HepG2 (cell line): ENCODE measurements at regions not wholly inside any gene's neighbourhood (a gene's known extent, or its start where the extent isn't known, plus 50 kb on each side); places are given as distances from the start of the nearest gene placed in this dataset.

Experiments
- ATAC-seq: fragments of 200-7000 bp; cut with Tn5 transposase; 3 replicates; pipeline ENCODE4 v1.9.1; 2020; ENCODE audit warnings: mild to moderate bottlenecking, moderate library complexity
- BruUV-seq: library from RNA; stranded (reverse); fragments of 400-500 nt; replicated peaks from 2 replicates; lab custom pipeline; 2021; lab: Mats Ljungman, UMichigan
- CTCF ChIA-PET: fragments of 300-600 bp; formaldehyde crosslinking; extraction: SDS; loops from one replicate; lab custom pipeline; 2021; ENCODE audit warnings: low total read pairs, inconsistent platforms, low intra/inter-chr PET ratio; lab: Yijun Ruan, JAX
- POLR2A ChIA-PET: fragments of 350-600 bp; sonication (Branson Sonifier 250); formaldehyde crosslinking; loops from one replicate; lab custom pipeline; 2020; ENCODE audit warnings: antibody characterized with exemption, inconsistent platforms; lab: Yijun Ruan, JAX
- DNase-seq: peaks from one replicate; pipeline ENCODE4 v3.0.0-alpha.2; 2015; ENCODE audit warnings: low spot score
- FAIRE-seq: peaks from 3 replicates; lab custom pipeline; 2011; peaks lifted over from hg19 to GRCh38; lab: Jason Lieb, UNC
- H2AFZ ChIP-seq: one replicate; pipeline ENCODE4 v1.6.1; 2011; ENCODE audit warnings: low read length, inconsistent platforms
- H3K27ac ChIP-seq: fragments of 300-600 bp; 3 replicates; pipeline ENCODE4 v1.8.0; 2011; ENCODE audit warnings: mixed run types, mild to moderate bottlenecking, mixed read lengths, low read length, inconsistent platforms; ENCODE audit not compliant: insufficient read depth; ENCODE audit errors: extremely low read length
- H3K27me3 ChIP-seq, 2 experiments: fragments of 200-600 bp in 1 of 2; 2 replicates in 1 of 2; 3 replicates in 1 of 2; pipeline versions ENCODE4 v1.6.0 to v1.8.0; 2011; ENCODE audit warnings: low read length in 2 of 2, mild to moderate bottlenecking in 2 of 2, moderate library complexity in 2 of 2, inconsistent platforms in 1 of 2; ENCODE audit not compliant: insufficient read depth in 2 of 2, control insufficient read depth in 1 of 2
- H3K36me3 ChIP-seq, 2 experiments: fragments of 200-600 bp in 1 of 2; replicated peaks in 1 of 2; 2 replicates in 1 of 2; 3 replicates in 1 of 2; pipeline versions ENCODE4 v1.5.1 to v1.8.0; 2011; ENCODE audit warnings: low read length in 2 of 2, inconsistent platforms in 1 of 2; ENCODE audit not compliant: insufficient read depth in 2 of 2, control insufficient read depth in 1 of 2
- H3K4me1 ChIP-seq: 2 replicates; pipeline ENCODE4 v1.5.1; 2012; ENCODE audit warnings: low read length, inconsistent platforms; ENCODE audit not compliant: insufficient read depth
- H3K4me2 ChIP-seq: 2 replicates; pipeline ENCODE4 v1.6.0; 2011; ENCODE audit warnings: low read depth, low read length, inconsistent platforms
- H3K4me3 ChIP-seq, 3 experiments: fragments of 200-600 bp in 1 of 3; sonication (generic), shearing (Covaris generic) in 1 of 3; replicated peaks in 1 of 3; 2 replicates each; pipeline ENCODE4 v1.5.1; 2011 to 2016; ENCODE audit warnings: low read length in 3 of 3, inconsistent platforms in 2 of 3, low read depth in 2 of 3, mild to moderate bottlenecking in 2 of 3, control low read depth in 1 of 3, mixed read lengths in 1 of 3; ENCODE audit not compliant: insufficient read depth in 1 of 3
- H3K79me2 ChIP-seq: one replicate; pipeline ENCODE4 v1.6.1; 2011; ENCODE audit warnings: low read length, inconsistent platforms; ENCODE audit not compliant: insufficient read depth
- H3K9ac ChIP-seq: 2 replicates; pipeline ENCODE4 v1.6.0; 2011; ENCODE audit warnings: mild to moderate bottlenecking, low read depth, low read length, inconsistent platforms; ENCODE audit not compliant: insufficient read depth
- H3K9me3 ChIP-seq: 2 replicates; pipeline ENCODE4 v1.5.1; 2012; ENCODE audit warnings: mild to moderate bottlenecking, low read length
- H4K20me1 ChIP-seq: 2 replicates; pipeline ENCODE4 v1.6.0; 2011; ENCODE audit warnings: inconsistent platforms, mild to moderate bottlenecking, low read length, moderate library complexity; ENCODE audit not compliant: insufficient read depth
- BHLHE40 ChIP-seq: IDR thresholded peaks from 2 replicates; pipeline ENCODE4 v1.6.1; 2011; ENCODE audit warnings: low read length, improper control_type of control experiment
- CEBPB ChIP-seq: IDR thresholded peaks from 2 replicates; pipeline ENCODE4 v1.6.1; 2011; ENCODE audit warnings: low read depth, low read length, improper control_type of control experiment, borderline replicate concordance
- HNF4G ChIP-seq, 2 experiments: sonication (generic) in 1 of 2; formaldehyde crosslinking in 1 of 2; IDR thresholded peaks; 2 replicates each; pipeline versions ENCODE4 v1.4.0 to v1.6.1; 2011 to 2020; ENCODE audit warnings: borderline replicate concordance in 2 of 2, low read depth in 2 of 2, mild to moderate bottlenecking in 2 of 2, low read length in 1 of 2, missing genetic modification reagents in 1 of 2, moderate library complexity in 1 of 2
- MYNN ChIP-seq: sonication (generic); formaldehyde crosslinking; IDR thresholded peaks from 2 replicates; pipeline ENCODE4 v1.4.0; 2020; ENCODE audit warnings: mild to moderate bottlenecking, low read depth, missing genetic modification reagents
- RFX1 ChIP-seq: fragments of 450-650 bp; IDR thresholded peaks from 2 replicates; pipeline ENCODE4 v1.6.1; 2017
- RFXANK ChIP-seq: IDR thresholded peaks from 2 replicates; pipeline ENCODE4 v1.6.1; 2016
- TERF1 ChIP-seq: sonication (generic); formaldehyde crosslinking; IDR thresholded peaks from 2 replicates; pipeline ENCODE4 v1.8.0; 2022; ENCODE audit warnings: mild to moderate bottlenecking, missing genetic modification reagents, moderate library complexity
- THRA ChIP-seq: sonication (generic); formaldehyde crosslinking; IDR thresholded peaks from 2 replicates; pipeline ENCODE4 v1.4.0; 2020; ENCODE audit warnings: missing genetic modification reagents, borderline replicate concordance
- ZBTB42 ChIP-seq: sonication (generic); formaldehyde crosslinking; IDR thresholded peaks from 2 replicates; pipeline ENCODE4 v1.5.0; 2020; ENCODE audit warnings: mild to moderate bottlenecking, missing genetic modification reagents
- ZNF446 ChIP-seq: sonication (generic); formaldehyde crosslinking; IDR thresholded peaks from 2 replicates; pipeline ENCODE4 v1.5.0; 2020; ENCODE audit warnings: mild to moderate bottlenecking, missing genetic modification reagents
- ZNF451 ChIP-seq: sonication (generic); formaldehyde crosslinking; IDR thresholded peaks from 2 replicates; pipeline ENCODE4 v1.5.0; 2020; ENCODE audit warnings: mild to moderate bottlenecking, missing genetic modification reagents
- ZNF570 ChIP-seq: sonication (generic); formaldehyde crosslinking; IDR thresholded peaks from 2 replicates; pipeline ENCODE4 v1.4.0; 2020; ENCODE audit warnings: mild to moderate bottlenecking, missing genetic modification reagents, borderline replicate concordance
- ZNF609 ChIP-seq: sonication (generic); formaldehyde crosslinking; IDR thresholded peaks from 2 replicates; pipeline ENCODE4 v1.4.0; 2020; ENCODE audit warnings: mild to moderate bottlenecking, missing genetic modification reagents, borderline replicate concordance
- WGBS: methylation state at CpG from one replicate; pipeline ENCODE4 v1.1.6; 2017; ENCODE audit warnings: low lambda C conversion rate; 5-methylcytosine and 5-hydroxymethylcytosine counted together
- in situ Hi-C: cut with HindIII; loops from 2 replicates; pipeline ENCODE4 v1.10.0; 2017; ENCODE audit warnings: low pct_unique_long_range_greater_than_20kb; ENCODE audit not compliant: extremely low pct_ligation_motif_present
- intact Hi-C: fragments of 100-400 bp; cut with micrococcal nuclease; formaldehyde crosslinking; loops from one replicate; pipeline ENCODE4 v1.10.0; 2022; ENCODE audit not compliant: unreplicated experiment

- peak; percentile 15; the same call in 1 of the 2 replicates for TF ChIP-seq CEBPB
- peak; percentile 33; the same call in 1 of the 2 replicates for TF ChIP-seq BHLHE40
- TF ChIP-seq, all 625 proteins: peak for 4
Observed at GRCh38 chr15:62532367-62532766, 367.3 kb upstream of the C2CD4B start (continued).

GRCh38 chr15:62533687-62534086 is 368.6 kb upstream of the C2CD4B start:
- H3K27me3 ChIP-seq, result no peaks in the 10 kb centered on the region
- DNase-seq, result no peak
- intact Hi-C loops, result no loop called here
- no peak overlapping the region for H3K27ac ChIP-seq
- WGBS, result 0% methylated on average over 1 of the region's 1 CpG
- H3K4me2 ChIP-seq, result no peak overlapping the region
- in situ Hi-C loops, result no loop called here
- no peak overlapping the region for H2AFZ ChIP-seq
- ATAC-seq, result no peak
- peaks cover 13% of the 10 kb centered on the region for H3K4me1 ChIP-seq
- no peaks in the 10 kb centered on the region for H4K20me1 ChIP-seq
- CTCF ChIA-PET, result no interaction called here
- BruUV-seq, result no TSS peak
- H3K36me3 ChIP-seq, result no peaks in the 10 kb centered on the region
- no peak for FAIRE-seq
- POLR2A ChIA-PET, result no interaction called here
- H3K79me2 ChIP-seq, result no peaks in the 10 kb centered on the region
- TF ChIP-seq TERF1 (no peak), HNF4G (IDR thresholded peaks at IDR 0.05; ENCODE audit: borderline replicate concordance, low read depth, low read length) (no peak), HNF4G (CRISPR knock-in tag; IDR thresholded peaks at IDR 0.05; ENCODE audit: borderline replicate concordance, low read depth) (no peak), ZNF570 (CRISPR knock-in tag) (no peak), THRA (CRISPR knock-in tag) (no peak), RFXANK (no peak), ZBTB42 (CRISPR knock-in tag) (no peak), ZNF609 (CRISPR knock-in tag) (no peak), ZNF451 (CRISPR knock-in tag) (no peak), RFX1 (no peak), ZNF446 (CRISPR knock-in tag) (no peak), MYNN (no peak)
- no peaks in the 10 kb centered on the region for H3K9me3 ChIP-seq
- no peak overlapping the region for H3K4me3 ChIP-seq
- H3K9ac ChIP-seq, result no peak overlapping the region
